ENCODE measurements at regions not wholly inside any gene's neighbourhood (a gene's known extent, or its start where the extent isn't known, plus 50 kb on each side); places are given as distances from the start of the nearest gene placed in this dataset.
"Not testable (repeated sequence)": the region's sequence is repeated elsewhere in the genome, so short reads cannot be mapped to it uniquely, and the experiment has no call there.

GRCh38 chr12:127582074-127582473, 684.9 kb upstream of the TMEM132C start:
- no peak for DNase-seq (ENCODE audit: low spot score)

- no peak for DNase-seq (ENCODE audit: low spot score)
These were observed 683.9 kb upstream of the TMEM132C start for GRCh38 chr12:127583041-127583440.

GRCh38 chr12:127588249-127588648, 678.7 kb upstream of the TMEM132C start:
- DNase-seq (ENCODE audit: low spot score), result no peak

- no peak for DNase-seq (ENCODE audit: low spot score)
These were observed 677.4 kb upstream of the TMEM132C start for GRCh38 chr12:127589541-127589940.

- DNase-seq (ENCODE audit: low spot score), result no peak
These were observed 676.1 kb upstream of the TMEM132C start for GRCh38 chr12:127590868-127591267.

- DNase-seq (ENCODE audit: low spot score), result no peak
These were observed 674.7 kb upstream of the TMEM132C start for GRCh38 chr12:127592245-127592644.

- DNase-seq (ENCODE audit: low spot score), result no peak
These were observed 672.5 kb upstream of the TMEM132C start for GRCh38 chr12:127594351-127594970.

GRCh38 chr12:127595506-127595905, 671.5 kb upstream of the TMEM132C start:
- no peak for DNase-seq (ENCODE audit: low spot score)

- DNase-seq (ENCODE audit: low spot score), result no peak
These were observed 670.1 kb upstream of the TMEM132C start for GRCh38 chr12:127596891-127597290.

GRCh38 chr12:127599436-127599835, 667.5 kb upstream of the TMEM132C start:
- DNase-seq (ENCODE audit: low spot score), result no peak

- no peak for DNase-seq (ENCODE audit: low spot score)
These were observed 666.8 kb upstream of the TMEM132C start for GRCh38 chr12:127600211-127600610.

- DNase-seq (ENCODE audit: low spot score), result no peak
These were observed 660.4 kb upstream of the TMEM132C start for GRCh38 chr12:127606476-127607015.

- DNase-seq (ENCODE audit: low spot score), result no peak
These were observed 659.7 kb upstream of the TMEM132C start for GRCh38 chr12:127607146-127607725.

GRCh38 chr12:127608359-127608758, 658.6 kb upstream of the TMEM132C start:
- DNase-seq (ENCODE audit: low spot score), result not testable (repeated sequence)

GRCh38 chr12:127613056-127613455, 653.9 kb upstream of the TMEM132C start:
- no peak for DNase-seq (ENCODE audit: low spot score)

- DNase-seq (ENCODE audit: low spot score), result no peak
These were observed 646.9 kb upstream of the TMEM132C start for GRCh38 chr12:127619869-127620734.

GRCh38 chr12:127620735-127621355, 646.1 kb upstream of the TMEM132C start:
- DNase-seq (ENCODE audit: low spot score), result no peak

GRCh38 chr12:127621366-127621765, 645.6 kb upstream of the TMEM132C start:
- DNase-seq (ENCODE audit: low spot score), result no peak

GRCh38 chr12:127623362-127623761, 643.6 kb upstream of the TMEM132C start:
- DNase-seq (ENCODE audit: low spot score), result no peak

- no peak for DNase-seq (ENCODE audit: low spot score)
These were observed 641.7 kb upstream of the TMEM132C start for GRCh38 chr12:127625176-127625771.

- peak; percentile 11 for DNase-seq (ENCODE audit: low spot score)
These were observed 638.3 kb upstream of the TMEM132C start for GRCh38 chr12:127628645-127629044.

All from pons (tissue), 1 donor.